ENCODE measurements at regions not wholly inside any gene's neighbourhood (a gene's known extent, or its start where the extent isn't known, plus 50 kb on each side); places are given as distances from the start of the nearest gene placed in this dataset.

DNA sequence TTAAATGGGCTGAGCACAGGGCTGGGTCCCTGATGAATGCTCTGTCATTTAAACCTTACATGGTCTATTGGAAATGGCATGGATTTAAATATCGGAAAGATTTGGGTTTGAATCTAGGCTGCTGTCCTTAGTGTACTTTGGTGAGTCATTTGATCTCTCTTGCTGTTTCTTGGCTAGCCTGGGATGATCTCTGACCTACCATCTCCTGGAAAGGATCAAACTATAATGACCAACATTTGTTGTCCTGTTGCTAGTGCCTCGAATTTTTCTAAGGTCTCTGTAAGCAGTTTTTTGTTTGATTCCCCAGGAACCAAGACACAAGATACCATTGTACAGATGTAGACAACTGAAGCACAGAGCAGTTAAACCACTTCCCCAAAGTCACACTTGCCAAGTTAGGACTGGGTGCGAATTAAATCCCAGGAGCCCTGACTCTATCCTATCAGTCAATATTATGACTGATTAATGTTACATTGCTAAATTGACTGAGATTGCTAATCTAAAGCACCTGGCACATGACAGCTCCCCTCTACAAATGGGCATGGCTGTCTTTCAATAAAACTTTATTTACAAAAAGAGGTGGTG lies 244.9 kb upstream of the MCTP2 start:
- Histone ChIP-seq H4K20me1 (ENCODE audit: insufficient read depth, low read length) (no peaks in the 10 kb centered on the region), H3K36me3 (ENCODE audit: insufficient read depth, low read length) (no peaks in the 10 kb centered on the region), H3K4me3 (ENCODE audit: insufficient read depth, low read depth, low read length) (no peak overlapping the region), H3K9ac (ENCODE audit: low read length) (no peak overlapping the region), H3K9me3 (ENCODE audit: insufficient read depth, low read depth, low read length) (no peaks in the 10 kb centered on the region), H3K27ac (ENCODE audit: low read depth, low read length) (no peak overlapping the region), H3K79me2 (ENCODE audit: insufficient read depth, low read length) (no peaks in the 10 kb centered on the region), H3K4me1 (ENCODE audit: insufficient read depth, low read length) (no peaks in the 10 kb centered on the region), H2AFZ (ENCODE audit: low read depth, low read length) (no peak overlapping the region), H3K27me3 (ENCODE audit: insufficient read depth, low read length) (peaks cover 4% of the 10 kb centered on the region), H3K4me2 (ENCODE audit: low read length) (no peak overlapping the region)
- no peak for DNase-seq (ENCODE audit: low read depth)
- H3K4me3 Mint-ChIP-seq (ENCODE audit: unreplicated experiment), result no peak overlapping the region
- H3K9me3 Mint-ChIP-seq (ENCODE audit: unreplicated experiment), result no peaks in the 10 kb centered on the region
- no peaks in the 10 kb centered on the region for H3K36me3 Mint-ChIP-seq (ENCODE audit: low read depth, unreplicated experiment)
- no peaks in the 10 kb centered on the region for H3K4me1 Mint-ChIP-seq (ENCODE audit: low read depth, unreplicated experiment)
- FAIRE-seq, result no peak
- peaks cover 4% of the 10 kb centered on the region for H3K27me3 Mint-ChIP-seq (ENCODE audit: low read depth, unreplicated experiment)
- TF ChIP-seq, protein P1, sequence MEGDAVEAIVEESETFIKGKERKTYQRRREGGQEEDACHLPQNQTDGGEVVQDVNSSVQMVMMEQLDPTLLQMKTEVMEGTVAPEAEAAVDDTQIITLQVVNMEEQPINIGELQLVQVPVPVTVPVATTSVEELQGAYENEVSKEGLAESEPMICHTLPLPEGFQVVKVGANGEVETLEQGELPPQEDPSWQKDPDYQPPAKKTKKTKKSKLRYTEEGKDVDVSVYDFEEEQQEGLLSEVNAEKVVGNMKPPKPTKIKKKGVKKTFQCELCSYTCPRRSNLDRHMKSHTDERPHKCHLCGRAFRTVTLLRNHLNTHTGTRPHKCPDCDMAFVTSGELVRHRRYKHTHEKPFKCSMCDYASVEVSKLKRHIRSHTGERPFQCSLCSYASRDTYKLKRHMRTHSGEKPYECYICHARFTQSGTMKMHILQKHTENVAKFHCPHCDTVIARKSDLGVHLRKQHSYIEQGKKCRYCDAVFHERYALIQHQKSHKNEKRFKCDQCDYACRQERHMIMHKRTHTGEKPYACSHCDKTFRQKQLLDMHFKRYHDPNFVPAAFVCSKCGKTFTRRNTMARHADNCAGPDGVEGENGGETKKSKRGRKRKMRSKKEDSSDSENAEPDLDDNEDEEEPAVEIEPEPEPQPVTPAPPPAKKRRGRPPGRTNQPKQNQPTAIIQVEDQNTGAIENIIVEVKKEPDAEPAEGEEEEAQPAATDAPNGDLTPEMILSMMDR (IDR thresholded peaks at IDR 0.05; ENCODE audit: insufficient read depth, low read depth, low read length), result no peak
- no peak for TF ChIP-seq EZH2 (IDR thresholded peaks at IDR 0.05; ENCODE audit: insufficient read depth, low read length)
- H3K27ac Mint-ChIP-seq (ENCODE audit: unreplicated experiment), result no peak overlapping the region

DNA sequence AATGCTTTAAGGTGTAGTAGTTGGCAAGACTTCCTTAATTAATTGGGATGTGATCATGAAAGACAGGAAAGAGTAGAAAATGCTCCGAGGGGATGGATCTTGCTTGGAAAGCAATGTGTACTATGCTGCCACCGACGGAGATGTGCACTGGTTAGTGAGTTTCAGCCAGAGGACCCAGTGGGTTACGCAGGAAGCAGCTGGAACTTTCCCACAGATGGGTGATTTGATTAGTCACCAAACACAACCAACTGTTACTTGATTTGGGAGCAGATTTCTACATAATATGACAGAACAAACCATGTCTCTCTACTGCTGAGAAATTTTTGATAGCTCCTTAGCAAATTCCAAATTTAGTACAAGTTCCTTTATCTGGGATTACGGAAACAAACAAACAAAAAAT lies 245.4 kb upstream of the MCTP2 start:
- Histone ChIP-seq H3K79me2 (ENCODE audit: insufficient read depth, low read length) (no peaks in the 10 kb centered on the region), H3K4me3 (ENCODE audit: insufficient read depth, low read depth, low read length) (no peak overlapping the region), H3K27me3 (ENCODE audit: insufficient read depth, low read length) (peaks cover 4% of the 10 kb centered on the region), H3K9me3 (ENCODE audit: insufficient read depth, low read depth, low read length) (no peaks in the 10 kb centered on the region), H3K36me3 (ENCODE audit: insufficient read depth, low read length) (no peaks in the 10 kb centered on the region), H3K27ac (ENCODE audit: low read depth, low read length) (no peak overlapping the region), H4K20me1 (ENCODE audit: insufficient read depth, low read length) (no peaks in the 10 kb centered on the region), H3K9ac (ENCODE audit: low read length) (no peak overlapping the region), H3K4me2 (ENCODE audit: low read length) (no peak overlapping the region), H2AFZ (ENCODE audit: low read depth, low read length) (no peak overlapping the region), H3K4me1 (ENCODE audit: insufficient read depth, low read length) (no peaks in the 10 kb centered on the region)
- Mint-ChIP-seq H3K4me1 (ENCODE audit: low read depth, unreplicated experiment) (no peaks in the 10 kb centered on the region), H3K27ac (ENCODE audit: unreplicated experiment) (no peak overlapping the region), H3K9me3 (ENCODE audit: unreplicated experiment) (no peaks in the 10 kb centered on the region), H3K27me3 (ENCODE audit: low read depth, unreplicated experiment) (peaks cover 6% of the 10 kb centered on the region), H3K4me3 (ENCODE audit: unreplicated experiment) (no peak overlapping the region), H3K36me3 (ENCODE audit: low read depth, unreplicated experiment) (no peaks in the 10 kb centered on the region)
- no peak for DNase-seq (ENCODE audit: low read depth)
- FAIRE-seq, result no peak
- TF ChIP-seq, protein P1 (IDR thresholded peaks at IDR 0.05; ENCODE audit: insufficient read depth, low read depth, low read length), result no peak
- no peak for TF ChIP-seq EZH2 (IDR thresholded peaks at IDR 0.05; ENCODE audit: insufficient read depth, low read length)

DNA sequence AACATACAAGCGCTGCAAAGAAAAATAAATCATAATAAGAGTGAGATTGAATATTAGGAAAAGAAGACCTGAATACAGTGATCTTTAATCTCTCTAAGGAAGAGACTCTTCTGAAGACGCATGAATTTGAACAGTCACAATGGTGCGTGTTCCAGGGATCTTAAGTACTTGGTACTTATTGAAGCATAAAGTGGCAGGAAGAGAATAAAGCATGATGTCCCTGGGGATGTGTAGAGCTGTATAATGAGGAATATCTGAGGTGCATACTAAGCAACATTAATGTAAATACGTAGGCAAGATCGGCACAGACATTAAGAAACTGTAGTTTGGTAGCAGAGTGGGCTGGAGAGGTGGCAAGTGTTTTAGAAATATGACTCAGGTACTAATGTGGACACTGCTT lies 246.2 kb upstream of the MCTP2 start:
- peaks cover 5% of the 10 kb centered on the region for H3K27me3 Mint-ChIP-seq (ENCODE audit: low read depth, unreplicated experiment)
- H3K27me3 ChIP-seq (ENCODE audit: insufficient read depth, low read length), result peaks cover 4% of the 10 kb centered on the region
- no peaks in the 10 kb centered on the region for H3K4me1 ChIP-seq (ENCODE audit: insufficient read depth, low read length)
- no peak for TF ChIP-seq EZH2 (IDR thresholded peaks at IDR 0.05; ENCODE audit: insufficient read depth, low read length)
- TF ChIP-seq, protein P1 (IDR thresholded peaks at IDR 0.05; ENCODE audit: insufficient read depth, low read depth, low read length), result no peak
- H4K20me1 ChIP-seq (ENCODE audit: insufficient read depth, low read length), result no peaks in the 10 kb centered on the region
- FAIRE-seq, result no peak
- no peak overlapping the region for H3K4me3 ChIP-seq (ENCODE audit: insufficient read depth, low read depth, low read length)
- no peak overlapping the region for H3K27ac Mint-ChIP-seq (ENCODE audit: unreplicated experiment)
- H3K4me1 Mint-ChIP-seq (ENCODE audit: low read depth, unreplicated experiment), result no peaks in the 10 kb centered on the region
- no peak overlapping the region for H3K27ac ChIP-seq (ENCODE audit: low read depth, low read length)
- H3K36me3 ChIP-seq (ENCODE audit: insufficient read depth, low read length), result no peaks in the 10 kb centered on the region
- no peaks in the 10 kb centered on the region for H3K9me3 Mint-ChIP-seq (ENCODE audit: unreplicated experiment)
- H3K4me2 ChIP-seq (ENCODE audit: low read length), result no peak overlapping the region
- no peaks in the 10 kb centered on the region for H3K9me3 ChIP-seq (ENCODE audit: insufficient read depth, low read depth, low read length)
- DNase-seq (ENCODE audit: low read depth), result no peak
- no peaks in the 10 kb centered on the region for H3K79me2 ChIP-seq (ENCODE audit: insufficient read depth, low read length)
- H3K4me3 Mint-ChIP-seq (ENCODE audit: unreplicated experiment), result no peak overlapping the region
- H3K36me3 Mint-ChIP-seq (ENCODE audit: low read depth, unreplicated experiment), result no peaks in the 10 kb centered on the region
- no peak overlapping the region for H3K9ac ChIP-seq (ENCODE audit: low read length)
- no peak overlapping the region for H2AFZ ChIP-seq (ENCODE audit: low read depth, low read length)
